GM18508 (cell line): ENCODE measurements at regions not wholly inside any gene's neighbourhood (a gene's known extent, or its start where the extent isn't known, plus 50 kb on each side); places are given as distances from the start of the nearest gene placed in this dataset.

Source experiments
- ATAC-seq: cut with Tn5 transposase; IDR thresholded peaks from one replicate; pipeline ENCODE4 v1.9.1; 2021; ENCODE audit warnings: moderate number of reproducible peaks; ENCODE audit not compliant: insufficient read depth, unreplicated experiment

DNA sequence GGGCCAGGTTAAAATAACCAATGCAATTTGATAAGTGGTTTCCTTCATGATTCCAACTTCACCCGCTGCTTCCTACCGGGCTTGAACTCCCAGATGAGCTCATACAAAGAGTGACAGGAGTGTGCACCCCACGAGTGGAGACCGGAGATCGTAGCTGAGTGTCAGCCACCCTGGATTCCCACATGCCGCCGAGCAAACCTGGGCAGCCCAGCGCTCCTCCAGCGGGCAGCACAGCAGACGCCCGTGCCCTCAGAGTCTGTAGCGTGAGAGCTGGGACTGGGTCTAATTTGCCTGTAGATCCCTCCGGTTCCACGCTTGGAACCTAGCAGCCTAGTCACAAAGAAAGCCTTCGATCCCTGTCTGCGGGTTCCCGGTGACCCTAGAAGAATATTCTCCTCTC is 476.1 kb upstream of the MGMT start:
- ATAC-seq: no peak

DNA sequence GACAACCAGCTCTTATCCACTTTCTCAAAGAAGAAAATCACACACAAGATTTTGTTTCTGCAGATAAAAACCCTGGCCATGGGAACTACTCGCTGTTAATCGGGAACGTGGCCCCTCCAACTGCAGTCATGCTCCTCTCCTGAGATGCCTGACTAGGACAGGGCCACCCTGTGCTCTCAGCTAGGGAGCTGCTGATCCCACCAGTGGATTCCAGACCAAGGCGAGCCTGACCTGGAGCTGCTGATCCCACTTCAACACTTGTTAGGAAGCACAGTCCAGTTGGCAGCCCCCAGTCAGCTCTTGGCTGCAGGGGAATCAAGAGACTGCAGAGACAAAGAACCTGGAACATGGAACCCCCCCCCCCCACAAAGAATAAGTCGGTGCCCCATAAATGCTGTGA is 474.3 kb upstream of the MGMT start:
- ATAC-seq: no peak

DNA sequence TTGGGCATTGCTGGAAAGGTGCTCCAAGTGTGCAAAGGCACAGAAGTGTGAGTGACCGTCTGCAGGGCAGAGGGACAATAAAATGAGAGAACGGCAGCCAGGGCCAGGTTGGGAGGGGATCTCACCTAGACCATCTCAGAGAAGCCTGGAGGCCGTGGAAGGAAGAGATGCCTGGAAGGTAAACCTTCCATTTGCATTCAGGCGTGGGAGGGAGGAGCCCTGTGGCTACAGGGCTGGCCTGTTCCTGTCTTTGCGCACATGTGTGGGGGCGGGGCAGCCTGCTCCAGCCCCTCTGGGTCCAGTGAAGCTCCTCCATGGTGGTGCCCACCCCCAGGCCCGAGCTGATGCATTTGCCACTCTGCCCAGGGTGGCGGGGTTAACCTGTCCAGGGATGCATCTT is 473.6 kb upstream of the MGMT start:
- ATAC-seq: no peak

DNA sequence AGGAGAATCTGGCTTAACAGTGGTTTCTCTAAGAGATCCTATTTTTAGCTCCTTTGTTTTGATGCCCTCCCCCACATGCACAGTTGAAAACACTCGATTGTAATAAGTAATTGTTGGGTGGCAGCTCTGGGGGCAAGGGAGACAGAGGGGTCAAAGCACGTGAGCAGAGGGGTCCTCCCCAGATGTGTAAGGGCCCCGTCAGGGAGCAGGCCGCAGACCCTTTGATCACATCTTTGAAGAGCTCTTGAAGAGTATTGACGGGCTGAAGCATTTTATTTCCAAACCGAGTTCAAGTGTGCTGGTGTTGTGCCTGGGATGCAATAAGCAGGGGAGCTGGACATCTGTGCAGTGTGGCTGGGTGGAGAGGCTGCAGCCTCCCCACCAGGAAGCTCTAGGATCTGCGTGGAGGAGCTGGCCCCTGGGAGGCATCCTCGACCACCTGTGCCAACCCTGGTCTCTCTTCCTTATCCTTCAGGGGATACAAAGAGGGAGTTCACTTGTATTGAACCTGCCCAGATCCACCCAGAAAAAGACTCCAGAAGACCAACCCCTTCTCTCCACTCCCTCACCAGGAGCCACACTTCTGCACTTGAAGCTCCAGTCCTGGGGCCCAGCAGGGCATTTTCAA is 473.0 kb upstream of the MGMT start:
- no peak for ATAC-seq

DNA sequence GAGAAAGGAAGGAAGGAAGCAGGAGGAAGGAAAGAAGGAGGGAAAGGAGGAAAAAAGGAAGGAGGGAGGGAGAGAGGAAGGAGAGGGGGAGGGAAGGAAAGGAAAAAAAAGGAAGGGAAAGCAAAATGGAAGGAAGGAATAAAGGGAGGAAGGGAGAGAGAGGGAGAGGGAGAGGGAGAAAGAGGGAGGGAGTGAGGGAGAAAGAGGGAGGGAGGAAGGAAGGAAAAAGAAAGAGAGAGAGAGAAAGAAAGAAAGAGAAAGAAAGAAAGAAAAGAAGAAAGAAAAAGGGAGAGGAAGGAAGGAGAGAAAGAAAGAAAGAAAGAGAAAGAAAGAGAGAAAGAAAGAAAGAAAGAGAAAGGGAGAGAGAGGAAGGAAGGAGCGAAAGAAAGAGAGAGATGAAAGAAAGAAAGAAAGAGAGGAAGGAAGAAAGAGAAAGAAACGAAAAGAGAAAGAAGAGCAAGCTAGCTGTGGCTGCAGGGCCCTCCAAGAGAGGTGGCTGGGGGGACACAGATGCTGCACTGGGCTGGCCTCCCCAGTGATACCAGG is 472.4 kb upstream of the MGMT start:
- no peak for ATAC-seq

DNA sequence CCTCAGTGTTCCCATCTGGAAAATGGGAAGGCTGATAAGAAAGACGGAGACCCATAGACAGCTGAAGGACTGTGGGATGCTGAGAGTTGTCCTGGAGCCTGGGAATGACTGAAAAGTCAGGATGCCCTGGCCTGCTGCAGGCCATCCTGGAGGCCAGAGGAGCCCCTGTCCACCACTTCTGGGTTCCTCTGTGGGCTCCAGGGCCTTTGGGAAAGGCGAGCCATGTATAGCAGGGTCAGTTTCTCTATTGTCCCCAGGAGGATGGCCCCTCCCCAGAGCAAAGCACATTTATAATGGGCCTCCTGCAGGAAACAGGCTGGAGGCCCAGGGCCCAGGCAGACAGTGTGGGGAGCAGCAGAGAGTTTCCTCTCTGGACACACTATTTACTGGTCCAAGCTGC is 471.4 kb upstream of the MGMT start:
- ATAC-seq: no peak

DNA sequence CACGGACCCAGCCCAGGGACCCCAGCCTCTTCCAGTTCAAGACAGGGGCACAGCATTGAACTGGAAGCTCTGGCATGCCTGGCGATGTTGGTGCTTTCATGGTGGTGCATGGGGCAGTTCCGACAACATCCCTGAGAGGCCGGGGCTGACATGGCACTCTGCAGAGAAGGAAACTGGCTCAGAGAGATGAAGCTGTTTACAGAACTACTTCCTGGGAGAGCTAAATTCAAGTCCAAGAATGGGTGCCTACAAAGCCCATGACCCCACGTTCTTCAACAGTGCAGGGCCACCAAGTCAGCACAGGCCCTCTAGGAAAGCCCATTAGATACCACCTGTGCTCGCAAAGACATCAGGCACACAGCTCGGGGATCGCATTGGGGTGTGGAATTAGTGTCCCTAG is 470.9 kb upstream of the MGMT start:
- no peak for ATAC-seq

DNA sequence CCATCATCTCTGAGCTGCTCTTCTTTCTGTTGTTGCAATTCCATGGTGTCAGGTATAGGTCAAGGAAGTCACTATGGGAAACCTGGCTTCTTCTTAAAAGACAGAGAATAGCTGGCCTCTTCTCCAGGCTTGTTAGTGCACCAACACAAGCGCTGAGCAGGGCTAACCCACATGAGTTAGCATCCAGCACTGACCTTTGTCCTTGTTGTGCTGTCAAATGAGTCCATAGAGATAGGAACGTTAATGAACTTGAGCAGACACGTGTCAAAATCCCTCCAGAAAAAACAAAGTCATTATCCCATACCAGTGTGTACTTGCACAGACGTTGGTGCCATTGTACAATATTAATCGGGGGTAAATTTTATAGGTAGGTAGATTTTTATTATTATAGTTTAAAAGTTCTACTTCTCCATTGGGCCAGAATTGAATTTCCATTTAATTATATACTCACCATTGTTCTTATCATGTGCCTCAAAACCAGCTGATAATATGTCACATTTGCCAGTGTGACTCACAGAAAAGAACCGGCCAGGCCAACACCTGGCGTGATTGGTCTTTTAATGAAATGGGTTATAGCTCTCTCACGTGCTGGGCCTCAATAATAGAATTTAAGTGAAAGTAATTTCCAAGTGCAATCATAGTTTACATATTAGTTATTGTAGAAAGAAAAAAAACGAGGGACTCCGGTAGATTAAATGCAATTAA is 468.8 kb upstream of the MGMT start:
- ATAC-seq: no peak

DNA sequence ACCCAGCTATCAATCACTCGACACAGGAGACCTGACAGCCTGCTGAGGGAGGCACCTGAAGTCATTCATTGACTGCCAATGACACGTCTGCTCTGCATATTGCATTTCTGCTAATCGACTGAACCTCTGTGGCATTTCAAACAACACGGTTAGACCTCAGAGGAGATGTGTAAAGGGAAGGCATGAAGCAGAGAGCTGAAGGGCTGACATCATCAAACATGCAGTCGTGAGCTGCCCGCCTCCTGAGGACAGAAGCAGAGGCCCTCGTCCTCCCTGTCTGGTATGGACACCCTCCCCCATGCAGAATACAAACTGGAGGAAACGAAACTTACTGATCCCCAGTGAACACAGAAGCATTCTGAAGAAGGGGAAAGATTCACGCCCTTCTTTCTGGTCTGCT is 462.6 kb upstream of the MGMT start:
- ATAC-seq: no peak

DNA sequence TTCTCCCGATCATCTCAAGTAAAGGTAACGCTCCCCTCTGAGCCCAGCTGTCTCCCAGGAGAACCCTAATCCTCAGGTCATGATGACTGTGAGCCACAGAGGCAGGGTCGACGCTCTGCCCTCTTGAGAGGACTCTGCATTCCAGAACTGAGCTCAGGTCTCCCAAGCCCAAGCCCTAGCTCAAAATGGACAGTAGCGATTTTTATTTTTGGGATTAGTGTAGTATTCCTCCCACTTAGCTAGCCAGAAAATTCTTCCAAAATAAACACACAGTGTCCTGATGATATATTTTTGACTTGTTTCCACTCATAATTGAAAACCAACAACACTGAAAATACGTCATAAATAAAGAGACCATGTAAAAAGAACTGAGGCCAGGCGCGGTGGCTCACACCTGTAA is 462.0 kb upstream of the MGMT start:
- no peak for ATAC-seq

DNA sequence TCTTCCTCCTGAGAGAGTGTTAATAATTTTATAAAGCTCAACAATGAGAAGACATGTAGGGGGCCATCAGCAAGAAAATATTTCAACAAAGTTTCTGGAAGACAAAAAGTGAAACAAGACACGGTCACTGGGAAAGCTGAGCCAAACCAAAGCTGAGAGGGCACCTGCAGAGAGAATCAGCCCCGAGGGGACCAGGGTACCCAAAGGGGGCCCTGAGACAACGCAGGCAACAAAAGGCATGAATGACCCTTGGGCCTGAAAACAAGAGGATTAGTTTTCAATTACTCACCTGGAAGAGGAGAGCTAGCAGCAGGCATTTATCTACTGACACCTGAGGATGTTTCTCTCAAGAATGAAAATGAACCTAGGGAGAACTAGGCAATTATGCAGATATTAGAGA is 461.2 kb upstream of the MGMT start:
- ATAC-seq: no peak

DNA sequence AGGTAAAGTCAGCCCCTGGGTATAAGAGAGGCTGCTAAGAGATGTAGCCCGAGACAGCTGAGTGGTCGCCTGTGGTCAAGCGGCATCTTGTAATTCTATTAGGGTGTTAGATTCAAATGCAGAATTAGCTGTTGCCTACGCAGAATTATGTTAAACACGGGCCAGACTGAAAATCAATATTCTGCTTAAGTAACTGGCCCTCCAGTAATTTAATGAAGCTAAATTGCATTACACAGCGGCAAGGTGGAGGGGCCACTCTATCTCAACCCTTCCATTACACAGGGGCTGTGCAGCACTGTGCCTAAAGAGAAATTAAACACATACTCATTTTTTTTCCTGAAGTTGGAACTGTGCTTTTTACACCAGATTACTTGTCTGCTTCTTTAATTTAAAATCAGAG is 448.5 kb upstream of the MGMT start:
- no peak for ATAC-seq

DNA sequence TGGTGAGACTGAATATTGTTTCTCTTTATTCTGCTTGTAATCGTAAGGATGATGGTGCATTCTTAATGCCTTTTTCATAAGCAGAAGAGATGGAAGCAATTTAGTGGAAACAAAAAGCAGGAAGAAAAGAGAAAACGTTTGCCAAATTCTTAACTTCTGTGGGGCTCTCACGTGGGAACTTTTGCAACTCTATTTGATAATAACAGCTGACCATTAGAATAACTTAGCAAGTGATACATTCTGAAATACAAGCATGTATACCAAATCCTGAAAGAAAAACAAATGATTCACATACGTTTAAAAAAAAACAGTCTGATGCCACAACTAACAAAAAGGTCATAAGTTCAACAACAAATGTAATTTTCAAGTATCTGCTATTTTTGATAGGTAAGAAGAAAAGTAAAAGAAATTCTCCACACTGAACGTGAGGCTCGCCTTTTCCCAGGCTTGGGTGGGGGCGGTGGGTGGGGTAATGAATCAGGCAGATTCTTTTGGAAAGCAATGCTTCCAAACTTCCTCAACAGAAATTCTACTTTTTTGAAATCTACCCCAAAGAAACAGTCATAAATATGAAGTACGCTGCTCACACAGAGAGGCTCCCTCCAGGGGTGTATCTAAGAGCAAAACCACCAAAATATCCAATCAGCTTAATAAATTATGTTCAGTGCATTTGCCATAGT is 446.2 kb upstream of the MGMT start:
- ATAC-seq: no peak

DNA sequence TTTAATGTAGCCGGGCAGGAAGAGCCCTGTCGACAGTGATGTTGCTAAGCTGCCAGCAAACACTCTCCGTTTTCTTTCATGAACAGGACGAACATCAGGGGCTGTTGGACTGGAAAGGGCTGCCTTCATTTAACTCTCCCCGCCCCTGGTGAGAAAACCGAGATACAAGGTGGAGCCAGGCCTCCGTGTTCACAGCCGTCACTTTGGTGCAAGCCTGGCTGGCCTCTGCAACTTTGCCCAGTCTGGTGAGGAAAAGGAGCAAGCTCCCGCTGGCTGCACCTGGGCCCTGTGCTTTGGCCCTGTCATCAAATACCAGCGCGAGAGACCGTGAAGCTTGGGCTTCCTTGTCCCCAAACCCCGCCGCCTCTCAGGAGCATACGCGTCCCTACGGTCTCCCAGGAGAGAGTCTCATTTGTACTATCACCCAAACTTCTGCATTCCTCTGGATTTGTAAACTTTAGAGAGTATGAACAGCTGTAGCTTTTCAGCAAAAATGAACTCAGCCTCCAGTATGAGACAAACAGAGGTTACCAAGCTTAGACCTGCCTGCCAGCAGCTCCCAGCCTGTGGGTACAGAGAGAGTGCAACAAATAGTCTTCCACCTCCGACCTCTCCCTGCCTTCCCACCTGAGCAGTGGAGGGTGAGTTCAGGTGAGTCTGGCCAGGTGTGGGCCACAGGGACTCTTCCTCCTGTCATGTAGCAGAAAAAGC is 445.3 kb upstream of the MGMT start:
- no peak for ATAC-seq

DNA sequence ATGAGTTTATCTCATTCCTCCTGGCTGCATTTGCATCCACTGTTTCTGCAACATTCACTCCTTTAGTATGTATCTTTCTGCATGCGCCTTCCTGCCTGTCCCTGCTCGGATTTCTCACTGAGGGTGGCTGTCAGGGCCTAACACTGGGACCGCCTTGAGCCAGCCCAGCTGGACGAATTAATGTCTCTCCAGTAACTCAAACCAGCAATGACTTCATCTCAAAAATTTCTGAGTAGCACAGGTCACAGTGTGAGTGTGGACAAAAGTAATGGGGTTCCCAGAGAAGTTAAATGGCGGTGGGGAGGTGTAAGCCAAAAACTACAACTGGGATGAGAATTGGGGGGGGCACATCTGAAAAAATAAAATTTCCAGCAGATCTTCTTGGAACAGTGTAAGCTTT is 444.0 kb upstream of the MGMT start:
- no peak for ATAC-seq

DNA sequence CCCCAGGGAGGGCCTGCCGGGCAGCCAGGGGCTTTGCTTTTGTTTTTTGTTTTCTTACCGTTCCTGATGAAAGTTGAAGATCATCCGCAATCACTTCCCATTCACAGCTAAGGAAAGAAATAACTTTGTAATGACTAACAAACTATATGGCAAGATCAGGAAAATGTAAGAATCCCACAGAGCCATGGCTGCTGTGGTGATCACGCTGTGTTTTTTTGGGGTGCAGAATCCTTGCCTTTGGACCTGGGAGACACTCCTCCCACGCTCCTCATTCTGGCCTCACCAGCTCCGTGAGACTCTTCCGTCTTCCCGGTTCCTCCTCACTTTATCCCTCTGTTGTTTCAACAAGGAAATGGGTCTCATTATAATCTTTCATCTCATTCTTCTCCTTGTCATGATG is 443.0 kb upstream of the MGMT start:
- no peak for ATAC-seq

DNA sequence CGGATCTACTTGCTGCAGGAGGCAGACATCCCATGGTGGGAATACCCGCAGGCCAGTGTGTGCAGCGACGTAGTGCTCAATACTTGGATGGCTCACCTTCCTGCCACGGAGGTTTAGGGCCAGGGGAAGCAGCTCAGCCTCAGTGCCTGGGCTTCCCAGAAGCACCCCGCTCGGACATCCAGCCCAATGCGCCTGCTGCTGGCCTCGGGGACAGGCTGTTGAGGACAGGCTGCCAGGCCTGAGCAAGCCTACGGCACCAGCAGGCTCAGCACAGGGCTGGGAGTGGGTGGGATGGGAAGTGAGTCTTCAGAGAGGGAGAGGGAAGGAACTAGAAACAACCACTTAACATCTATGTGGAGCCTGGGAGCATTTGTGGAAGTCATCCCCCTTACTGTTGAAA is 441.3 kb upstream of the MGMT start:
- no peak for ATAC-seq

DNA sequence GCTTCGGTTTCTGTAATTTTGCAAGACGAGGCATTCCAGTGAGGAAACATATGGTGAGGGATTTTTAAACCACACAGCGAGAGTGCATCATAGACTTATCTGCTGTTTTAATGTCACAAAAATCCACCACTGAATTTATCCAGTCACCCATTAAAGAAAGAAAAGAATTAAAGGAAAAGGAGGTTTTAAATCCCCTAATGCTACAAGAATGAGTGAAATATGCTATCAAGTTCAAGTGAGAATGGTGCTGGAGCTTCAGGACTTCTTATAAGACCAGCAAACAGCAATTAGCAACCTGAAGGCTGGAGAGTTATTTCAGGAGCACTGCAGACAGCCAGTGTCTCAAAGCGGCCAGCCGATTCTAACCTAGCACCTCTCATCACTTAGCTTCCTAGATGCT is 439.1 kb upstream of the MGMT start:
- no peak for ATAC-seq

DNA sequence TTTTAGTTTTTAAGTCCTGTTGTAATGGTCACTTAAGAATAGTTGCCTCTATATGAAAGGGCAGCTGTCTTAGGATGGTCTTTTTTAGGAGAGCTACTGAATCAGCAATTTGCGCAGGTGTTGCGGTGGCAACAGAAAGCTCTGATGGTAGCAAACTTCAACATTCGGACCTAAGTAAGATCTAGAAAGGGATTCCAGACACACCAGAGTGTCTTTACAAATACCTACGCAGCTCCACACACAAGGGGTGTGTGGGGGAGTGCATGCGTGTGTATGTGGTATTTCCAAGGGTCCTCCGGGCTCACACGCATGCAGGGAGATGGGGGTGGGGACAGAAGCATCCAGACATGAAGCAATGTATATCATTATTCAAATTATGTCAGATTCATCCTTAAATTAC is 438.6 kb upstream of the MGMT start:
- ATAC-seq: no peak

DNA sequence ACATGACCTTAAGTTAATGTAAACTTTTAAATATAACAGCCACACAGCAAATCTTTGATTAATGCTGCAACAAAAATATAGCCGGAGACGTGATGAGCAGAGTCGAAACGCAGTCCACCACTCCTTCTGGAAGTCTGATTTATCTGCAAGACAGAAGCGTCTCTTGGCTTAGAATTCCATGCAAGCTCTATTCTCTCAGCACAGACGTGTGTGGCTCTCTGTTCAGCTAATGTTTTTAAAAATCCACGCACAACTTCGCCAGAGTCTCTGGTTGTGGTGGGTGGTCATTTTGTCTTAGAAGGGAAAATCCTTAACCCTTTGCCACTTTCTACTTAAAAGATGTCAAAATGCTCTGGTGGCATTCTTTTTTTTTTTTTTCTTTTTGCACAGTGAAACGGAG is 438.0 kb upstream of the MGMT start:
- no peak for ATAC-seq
